MM.1S (cell line): ENCODE measurements at regions not wholly inside any gene's neighbourhood (a gene's known extent, or its start where the extent isn't known, plus 50 kb on each side); places are given as distances from the start of the nearest gene placed in this dataset.

Experiments
- CTCF ChIP-seq: fragments of 300-600 bp; sonication (generic); IDR thresholded peaks from 2 replicates; pipeline ENCODE4 v1.5.1; 2016; ENCODE audit warnings: antibody characterized with exemption, low read length, mixed read lengths
- EZH2 ChIP-seq: fragments of 300-600 bp; sonication (generic); optimal IDR thresholded peaks from 2 replicates; pipeline ENCODE3; 2017; ENCODE audit warnings: low read depth, mild to moderate bottlenecking, antibody characterized with exemption, low read length, mixed read lengths
- EZH2phosphoT487 ChIP-seq: fragments of 300-600 bp; sonication (generic); IDR thresholded peaks from 2 replicates; pipeline ENCODE4 v1.6.1; 2018; ENCODE audit warnings: antibody characterized with exemption, low read length

GRCh38 chr21:27380303-27380702 lies 413.4 kb upstream of the ADAMTS5 start:
- TF ChIP-seq CTCF (no peak), EZH2 (no peak), EZH2phosphoT487 (no peak)
